A549 (cell line): ENCODE measurements at regions not wholly inside any gene's neighbourhood (a gene's known extent, or its start where the extent isn't known, plus 50 kb on each side); places are given as distances from the start of the nearest gene placed in this dataset.

Experiments
- CEBPB ChIP-seq, 2 experiments: fragments of >200 bp in 1 of 2; sonication (Bioruptor Twin) in 1 of 2; formaldehyde crosslinking in 1 of 2; IDR thresholded peaks; 2 replicates each; pipeline ENCODE4 v1.6.1; 2012 to 2016
- CHD2 ChIP-seq: fragments of 150-350 bp; IDR thresholded peaks from 2 replicates; pipeline ENCODE4 v1.6.1; 2014; ENCODE audit warnings: low read length; ENCODE audit not compliant: partially characterized antibody
- CHD4 ChIP-seq: fragments of 200-600 bp; sonication (generic); IDR thresholded peaks from 2 replicates; pipeline ENCODE4 v1.6.1; 2016; ENCODE audit warnings: antibody characterized with exemption, mild to moderate bottlenecking, borderline replicate concordance
- CTCF ChIP-seq: fragments of >200 bp; sonication (Bioruptor Twin); formaldehyde crosslinking; IDR thresholded peaks from 3 replicates; pipeline ENCODE4 v1.5.1; 2016
- JUN ChIP-seq, 2 experiments: fragments of >200 bp; sonication (Bioruptor Twin); formaldehyde crosslinking; IDR thresholded peaks; 2 replicates in 1 of 2; 3 replicates in 1 of 2; pipeline ENCODE4 v1.6.1; 2016 to 2017
- JUNB ChIP-seq: fragments of >200 bp; sonication (Bioruptor Twin); formaldehyde crosslinking; IDR thresholded peaks from 2 replicates; pipeline ENCODE4 v1.6.1; 2016
- POLR2A ChIP-seq: IDR thresholded peaks from 2 replicates; pipeline ENCODE4 v1.6.1; 2012; ENCODE audit warnings: mild to moderate bottlenecking, low read length
- RAD21 ChIP-seq, 2 experiments: fragments of >200 bp in 1 of 2; sonication (Bioruptor Twin) in 1 of 2; formaldehyde crosslinking in 1 of 2; IDR thresholded peaks in 1 of 2; conservative IDR thresholded peaks in 1 of 2; 2 replicates in 1 of 2; 3 replicates in 1 of 2; pipeline ENCODE4 v1.6.1; 2012 to 2018; ENCODE audit warnings: inconsistent platforms in 1 of 2
- RFX5 ChIP-seq: fragments of 450-650 bp; IDR thresholded peaks from 2 replicates; pipeline ENCODE4 v1.7.1; 2014; ENCODE audit warnings: antibody characterized with exemption, mild to moderate bottlenecking, moderate library complexity
- TF ChIP-seq, protein P1 (sequence below): fragments of 200-600 bp; sonication (generic); IDR thresholded peaks from 2 replicates; pipeline ENCODE4 v1.6.1; 2016; ENCODE audit warnings: antibody characterized with exemption, mild to moderate bottlenecking, moderate library complexity
- TF ChIP-seq, protein P2 (sequence below): fragments of 150-350 bp; IDR thresholded peaks from 2 replicates; pipeline ENCODE4 v1.6.1; 2014; ENCODE audit warnings: low read depth, mild to moderate bottlenecking, low read length
- TF ChIP-seq, protein P3 (sequence below): IDR thresholded peaks from 2 replicates; pipeline ENCODE4 v1.6.1; 2012
- TF ChIP-seq, protein P4 (sequence below): IDR thresholded peaks from 2 replicates; pipeline ENCODE4 v1.6.1; 2012; ENCODE audit warnings: low read depth, borderline replicate concordance
- TF ChIP-seq, protein P5 (sequence below): IDR thresholded peaks from 2 replicates; pipeline ENCODE4 v1.6.1; 2012

- TF ChIP-seq CTCF = peak; percentile 36
- no peak for TF ChIP-seq RFX5
- TF ChIP-seq CHD2 = no peak
- TF ChIP-seq, protein P1, sequence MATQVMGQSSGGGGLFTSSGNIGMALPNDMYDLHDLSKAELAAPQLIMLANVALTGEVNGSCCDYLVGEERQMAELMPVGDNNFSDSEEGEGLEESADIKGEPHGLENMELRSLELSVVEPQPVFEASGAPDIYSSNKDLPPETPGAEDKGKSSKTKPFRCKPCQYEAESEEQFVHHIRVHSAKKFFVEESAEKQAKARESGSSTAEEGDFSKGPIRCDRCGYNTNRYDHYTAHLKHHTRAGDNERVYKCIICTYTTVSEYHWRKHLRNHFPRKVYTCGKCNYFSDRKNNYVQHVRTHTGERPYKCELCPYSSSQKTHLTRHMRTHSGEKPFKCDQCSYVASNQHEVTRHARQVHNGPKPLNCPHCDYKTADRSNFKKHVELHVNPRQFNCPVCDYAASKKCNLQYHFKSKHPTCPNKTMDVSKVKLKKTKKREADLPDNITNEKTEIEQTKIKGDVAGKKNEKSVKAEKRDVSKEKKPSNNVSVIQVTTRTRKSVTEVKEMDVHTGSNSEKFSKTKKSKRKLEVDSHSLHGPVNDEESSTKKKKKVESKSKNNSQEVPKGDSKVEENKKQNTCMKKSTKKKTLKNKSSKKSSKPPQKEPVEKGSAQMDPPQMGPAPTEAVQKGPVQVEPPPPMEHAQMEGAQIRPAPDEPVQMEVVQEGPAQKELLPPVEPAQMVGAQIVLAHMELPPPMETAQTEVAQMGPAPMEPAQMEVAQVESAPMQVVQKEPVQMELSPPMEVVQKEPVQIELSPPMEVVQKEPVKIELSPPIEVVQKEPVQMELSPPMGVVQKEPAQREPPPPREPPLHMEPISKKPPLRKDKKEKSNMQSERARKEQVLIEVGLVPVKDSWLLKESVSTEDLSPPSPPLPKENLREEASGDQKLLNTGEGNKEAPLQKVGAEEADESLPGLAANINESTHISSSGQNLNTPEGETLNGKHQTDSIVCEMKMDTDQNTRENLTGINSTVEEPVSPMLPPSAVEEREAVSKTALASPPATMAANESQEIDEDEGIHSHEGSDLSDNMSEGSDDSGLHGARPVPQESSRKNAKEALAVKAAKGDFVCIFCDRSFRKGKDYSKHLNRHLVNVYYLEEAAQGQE = no peak
- no peak for TF ChIP-seq JUNB
- TF ChIP-seq, protein P2, sequence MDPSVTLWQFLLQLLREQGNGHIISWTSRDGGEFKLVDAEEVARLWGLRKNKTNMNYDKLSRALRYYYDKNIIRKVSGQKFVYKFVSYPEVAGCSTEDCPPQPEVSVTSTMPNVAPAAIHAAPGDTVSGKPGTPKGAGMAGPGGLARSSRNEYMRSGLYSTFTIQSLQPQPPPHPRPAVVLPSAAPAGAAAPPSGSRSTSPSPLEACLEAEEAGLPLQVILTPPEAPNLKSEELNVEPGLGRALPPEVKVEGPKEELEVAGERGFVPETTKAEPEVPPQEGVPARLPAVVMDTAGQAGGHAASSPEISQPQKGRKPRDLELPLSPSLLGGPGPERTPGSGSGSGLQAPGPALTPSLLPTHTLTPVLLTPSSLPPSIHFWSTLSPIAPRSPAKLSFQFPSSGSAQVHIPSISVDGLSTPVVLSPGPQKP = no peak
- no peak for TF ChIP-seq CEBPB (IDR thresholded peaks at IDR 0.05)
- TF ChIP-seq POLR2A = no peak
- peak; percentile 47 to 54; a peak in 3 of 5 replicates for TF ChIP-seq RAD21 (conservative IDR thresholded peaks at IDR 0.05 in 1 of 2, IDR thresholded peaks at IDR 0.05 in 1 of 2)
- TF ChIP-seq JUN (IDR thresholded peaks at IDR 0.05) = no peak
- TF ChIP-seq, protein P3, sequence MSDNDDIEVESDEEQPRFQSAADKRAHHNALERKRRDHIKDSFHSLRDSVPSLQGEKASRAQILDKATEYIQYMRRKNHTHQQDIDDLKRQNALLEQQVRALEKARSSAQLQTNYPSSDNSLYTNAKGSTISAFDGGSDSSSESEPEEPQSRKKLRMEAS = no peak
- TF ChIP-seq, protein P4, sequence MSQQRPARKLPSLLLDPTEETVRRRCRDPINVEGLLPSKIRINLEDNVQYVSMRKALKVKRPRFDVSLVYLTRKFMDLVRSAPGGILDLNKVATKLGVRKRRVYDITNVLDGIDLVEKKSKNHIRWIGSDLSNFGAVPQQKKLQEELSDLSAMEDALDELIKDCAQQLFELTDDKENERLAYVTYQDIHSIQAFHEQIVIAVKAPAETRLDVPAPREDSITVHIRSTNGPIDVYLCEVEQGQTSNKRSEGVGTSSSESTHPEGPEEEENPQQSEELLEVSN = no peak
- TF ChIP-seq CHD4 = no peak
- TF ChIP-seq, protein P5, sequence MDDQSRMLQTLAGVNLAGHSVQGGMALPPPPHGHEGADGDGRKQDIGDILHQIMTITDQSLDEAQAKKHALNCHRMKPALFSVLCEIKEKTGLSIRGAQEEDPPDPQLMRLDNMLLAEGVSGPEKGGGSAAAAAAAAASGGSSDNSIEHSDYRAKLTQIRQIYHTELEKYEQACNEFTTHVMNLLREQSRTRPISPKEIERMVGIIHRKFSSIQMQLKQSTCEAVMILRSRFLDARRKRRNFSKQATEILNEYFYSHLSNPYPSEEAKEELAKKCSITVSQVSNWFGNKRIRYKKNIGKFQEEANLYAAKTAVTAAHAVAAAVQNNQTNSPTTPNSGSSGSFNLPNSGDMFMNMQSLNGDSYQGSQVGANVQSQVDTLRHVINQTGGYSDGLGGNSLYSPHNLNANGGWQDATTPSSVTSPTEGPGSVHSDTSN = no peak
These were observed 81.0 kb upstream of the LHX8 start for GRCh38 chr1:75053207-75053606.
